Panc1 (cell line): ENCODE measurements at regions not wholly inside any gene's neighbourhood (a gene's known extent, or its start where the extent isn't known, plus 50 kb on each side); places are given as distances from the start of the nearest gene placed in this dataset.

ENCODE experiments used
- ATAC-seq: fragments of 200-7000 bp; cut with Tn5 transposase; 2 replicates; pipeline ENCODE4 v1.9.1; 2020; ENCODE audit warnings: mild to moderate bottlenecking, moderate library complexity
- BruUV-seq: library from RNA; stranded (reverse); fragments of 400-500 nt; replicated peaks from 2 replicates; lab custom pipeline; 2021; lab: Mats Ljungman, UMichigan
- CTCF ChIA-PET: fragments of 300-600 bp; sonication (Branson Sonifier 250); formaldehyde crosslinking; loops from one replicate; lab custom pipeline; 2022; ENCODE audit warnings: antibody characterized with exemption; lab: Charles Lee
- POLR2A ChIA-PET: fragments of 300-600 bp; sonication (Branson Sonifier 250); formaldehyde crosslinking; loops from one replicate; lab custom pipeline; 2022; ENCODE audit warnings: antibody characterized with exemption; lab: Charles Lee
- DNase-seq: peaks from one replicate; pipeline ENCODE4 v3.0.0-alpha.2; 2010; ENCODE audit warnings: low read depth, low spot score
- H3K27ac ChIP-seq: 2 replicates; pipeline ENCODE4 v1.5.1; 2011; ENCODE audit warnings: mild to moderate bottlenecking, low read length, inconsistent platforms
- H3K27me3 ChIP-seq: fragments of 200-500 bp; sonication (Bioruptor generic); 2 replicates; pipeline ENCODE4 v1.6.0; 2014; ENCODE audit warnings: low read length, inconsistent platforms; ENCODE audit not compliant: control insufficient read depth, insufficient read depth
- H3K36me3 ChIP-seq: fragments of 200-500 bp; sonication (Bioruptor generic); 2 replicates; pipeline ENCODE4 v1.5.1; 2014; ENCODE audit warnings: inconsistent platforms, mild to moderate bottlenecking, low read length, moderate library complexity; ENCODE audit not compliant: control insufficient read depth, insufficient read depth
- H3K4me1 ChIP-seq: 2 replicates; pipeline ENCODE4 v1.5.1; 2011; ENCODE audit warnings: inconsistent platforms, mild to moderate bottlenecking, low read length, moderate library complexity; ENCODE audit not compliant: control insufficient read depth, insufficient read depth
- H3K4me3 ChIP-seq, 2 experiments: 2 replicates each; pipeline ENCODE4 v1.5.1; 2011 to 2012; ENCODE audit warnings: low read depth in 2 of 2, low read length in 2 of 2, mild to moderate bottlenecking in 2 of 2, inconsistent platforms in 1 of 2, moderate library complexity in 1 of 2
- H3K9me3 ChIP-seq: fragments of 200-500 bp; sonication (Bioruptor generic); 2 replicates; pipeline ENCODE4 v1.5.1; 2014; ENCODE audit warnings: low read depth, mild to moderate bottlenecking, inconsistent platforms, low read length, moderate library complexity; ENCODE audit not compliant: control insufficient read depth, insufficient read depth
- CTCF ChIP-seq: fragments of 450-650 bp; IDR thresholded peaks from 2 replicates; pipeline ENCODE4 v1.5.1; 2017; ENCODE audit warnings: mild to moderate bottlenecking
- POLR2AphosphoS5 ChIP-seq: IDR thresholded peaks from 2 replicates; pipeline ENCODE4 v1.6.1; 2012; ENCODE audit warnings: mild to moderate bottlenecking, low read depth, low read length, moderate library complexity
- REST ChIP-seq, 2 experiments: IDR thresholded peaks; 2 replicates each; pipeline ENCODE4 v1.6.1; 2011 to 2012; ENCODE audit warnings: low read depth in 2 of 2, control low read depth in 1 of 2, low read length in 1 of 2, mild to moderate bottlenecking in 1 of 2, moderate library complexity in 1 of 2; ENCODE audit not compliant: insufficient read depth in 1 of 2
- SIN3A ChIP-seq: IDR thresholded peaks from 2 replicates; pipeline ENCODE4 v1.6.1; 2012; ENCODE audit warnings: low read depth, mild to moderate bottlenecking, low read length, moderate library complexity, borderline replicate concordance; ENCODE audit not compliant: insufficient read depth
- TCF7L2 ChIP-seq: IDR thresholded peaks from 2 replicates; pipeline ENCODE4 v1.6.1; 2011; ENCODE audit warnings: mild to moderate bottlenecking, low read depth, low read length, inconsistent platforms
- in situ Hi-C: cut with HindIII; loops from 2 replicates; pipeline ENCODE4 v1.10.0; 2016; ENCODE audit warnings: low sequenced_read_pairs, low pct_unique_long_range_greater_than_20kb
- intact Hi-C: fragments of 100-400 bp; cut with micrococcal nuclease; formaldehyde crosslinking; loops from one replicate; pipeline ENCODE4 v1.10.0; 2022; ENCODE audit not compliant: unreplicated experiment

GRCh38 chr12:107490010-107490409 lies 195.6 kb upstream of the PWP1 start:
- intact Hi-C loops (no loop called here), in situ Hi-C loops (no loop called here)
- BruUV-seq: no TSS peak
- no peak for DNase-seq
- no peak overlapping the region for H3K4me3 ChIP-seq
- ChIA-PET POLR2A (no interaction called here), CTCF (no interaction called here)
- ATAC-seq: no peak
- no peaks in the 10 kb centered on the region; the same call in 1 of the 2 replicates for H3K27me3 ChIP-seq
- no peaks in the 10 kb centered on the region for H3K36me3 ChIP-seq
- no peaks in the 10 kb centered on the region for H3K9me3 ChIP-seq
- H3K4me1 ChIP-seq: no peaks in the 10 kb centered on the region
- no peak for TF ChIP-seq REST (IDR thresholded peaks at IDR 0.05; ENCODE audit: insufficient read depth in 1 of 2, low read depth in 2 of 2, low read length in 1 of 2)
- TF ChIP-seq POLR2AphosphoS5: no peak
- no peak for TF ChIP-seq SIN3A
- TF ChIP-seq TCF7L2: no peak
- no peak for TF ChIP-seq CTCF
- H3K27ac ChIP-seq: no peak overlapping the region

- intact Hi-C loops: no loop called here
- BruUV-seq: no TSS peak
- DNase-seq: no peak
- H3K27ac ChIP-seq: no peak overlapping the region
- ATAC-seq: no peak
- ChIA-PET CTCF (no interaction called here), POLR2A (no interaction called here)
- no peak overlapping the region for H3K4me3 ChIP-seq
- in situ Hi-C loops: no loop called here
- no peaks in the 10 kb centered on the region; the same call in 1 of the 2 replicates for H3K27me3 ChIP-seq
- no peaks in the 10 kb centered on the region for H3K9me3 ChIP-seq
- TF ChIP-seq SIN3A: no peak
- TF ChIP-seq CTCF: no peak
- no peak for TF ChIP-seq POLR2AphosphoS5
- TF ChIP-seq REST (IDR thresholded peaks at IDR 0.05; ENCODE audit: insufficient read depth in 1 of 2, low read depth in 2 of 2, low read length in 1 of 2): no peak
- no peak for TF ChIP-seq TCF7L2
- no peaks in the 10 kb centered on the region for H3K36me3 ChIP-seq
- no peaks in the 10 kb centered on the region for H3K4me1 ChIP-seq
Measured at GRCh38 chr12:107491856-107492255, 193.7 kb upstream of the PWP1 start.
